ENCODE measurements at regions not wholly inside any gene's neighbourhood (a gene's known extent, or its start where the extent isn't known, plus 50 kb on each side); places are given as distances from the start of the nearest gene placed in this dataset.

GRCh38 chr11:59283825-59284772, 71.4 kb upstream of the MPEG1 start:
- TF ChIP-seq CTCF (optimal IDR thresholded peaks at IDR 0.05 in 1 of 3, IDR thresholded peaks at IDR 0.05 in 1 of 3, conservative IDR thresholded peaks at IDR 0.05 in 1 of 3; ENCODE audit: extremely low read depth in 1 of 3, insufficient read depth in 2 of 3, low read length in 3 of 3) (peak; percentile 74 to 83 (median 76)), EZH2 (IDR thresholded peaks at IDR 0.05; ENCODE audit: low read length) (no peak)

Data from keratinocyte (primary cell).